Thyroid gland (tissue), 4 donors: ENCODE measurements at regions not wholly inside any gene's neighbourhood (a gene's known extent, or its start where the extent isn't known, plus 50 kb on each side); places are given as distances from the start of the nearest gene placed in this dataset.

Experiments
- CTCF ChIP-seq, 6 experiments: fragments of 200-600 bp in 3 of 6; fragments of 450-650 bp in 3 of 6; sonication (generic) in 3 of 6; IDR thresholded peaks; one replicate each; pipeline ENCODE4 v1.5.1; 2016 to 2019; ENCODE audit warnings: antibody characterized with exemption in 6 of 6, mild to moderate bottlenecking in 2 of 6, inconsistent platforms in 1 of 6, moderate library complexity in 1 of 6
- POLR2A ChIP-seq, 2 donors: fragments of 450-650 bp; IDR thresholded peaks; one replicate each; pipeline ENCODE4 v1.6.1; 2017; ENCODE audit warnings: antibody characterized with exemption in 2 of 2, mild to moderate bottlenecking in 2 of 2, moderate library complexity in 1 of 2

- no peak for TF ChIP-seq CTCF (IDR thresholded peaks at IDR 0.05)
- TF ChIP-seq POLR2A (IDR thresholded peaks at IDR 0.05) = no peak
These were observed 253.2 kb downstream of the BMP7 start for GRCh38 chr20:57013217-57013616.
